C4-2B (cell line): ENCODE measurements at regions not wholly inside any gene's neighbourhood (a gene's known extent, or its start where the extent isn't known, plus 50 kb on each side); places are given as distances from the start of the nearest gene placed in this dataset.

Experiments used
- CTCF ChIP-seq: fragments of 450-650 bp; conservative IDR thresholded peaks from 2 replicates; pipeline ENCODE4 v1.5.1; 2017; ENCODE audit warnings: mild to moderate bottlenecking
- ZFX ChIP-seq: fragments of 450-650 bp; IDR thresholded peaks from 2 replicates; pipeline ENCODE4 v1.6.1; 2017

GRCh38 chr5:56605231-56605630, 210.1 kb upstream of the MAP3K1 start:
- TF ChIP-seq CTCF: no peak
- no peak for TF ChIP-seq ZFX
